Spinal cord (tissue), 9 donors: ENCODE measurements at regions not wholly inside any gene's neighbourhood (a gene's known extent, or its start where the extent isn't known, plus 50 kb on each side); places are given as distances from the start of the nearest gene placed in this dataset.
A peak's percentile ranks its signal among the peaks of the same experiment; 100 is the strongest.

Experiments used
- DNase-seq, 6 donors: peaks; one replicate each; pipeline versions ENCODE4 v3.0.0 to v3.0.0-alpha.2; 2013 to 2015; ENCODE audit warnings: low spot score in 6 of 6, low read depth in 4 of 6
- H3K27ac ChIP-seq: one replicate; pipeline ENCODE4 v1.5.1; 2013; ENCODE audit warnings: low read depth, low read length, control low read depth
- H3K27me3 ChIP-seq: one replicate; pipeline ENCODE4 v1.6.1; 2013; ENCODE audit warnings: low read length; ENCODE audit not compliant: control insufficient read depth, insufficient read depth
- H3K36me3 ChIP-seq: one replicate; pipeline ENCODE4 v1.6.1; 2013; ENCODE audit warnings: low read length; ENCODE audit not compliant: control insufficient read depth, insufficient read depth
- H3K4me1 ChIP-seq: one replicate; pipeline ENCODE4 v1.6.1; 2013; ENCODE audit warnings: low read length; ENCODE audit not compliant: control insufficient read depth, insufficient read depth
- H3K4me3 ChIP-seq: one replicate; pipeline ENCODE4 v1.5.1; 2013; ENCODE audit warnings: low read depth, low read length, control low read depth
- H3K9me3 ChIP-seq: one replicate; pipeline ENCODE4 v1.6.1; 2013; ENCODE audit warnings: low read length; ENCODE audit not compliant: control insufficient read depth, insufficient read depth
- WGBS: methylation state at CpG from one replicate; pipeline ENCODE4 v1.1.5; 2013; ENCODE audit warnings: missing lambda C conversion rate; ENCODE audit not compliant: insufficient coverage; 5-methylcytosine and 5-hydroxymethylcytosine counted together
- donor health status: healthy.

DNA sequence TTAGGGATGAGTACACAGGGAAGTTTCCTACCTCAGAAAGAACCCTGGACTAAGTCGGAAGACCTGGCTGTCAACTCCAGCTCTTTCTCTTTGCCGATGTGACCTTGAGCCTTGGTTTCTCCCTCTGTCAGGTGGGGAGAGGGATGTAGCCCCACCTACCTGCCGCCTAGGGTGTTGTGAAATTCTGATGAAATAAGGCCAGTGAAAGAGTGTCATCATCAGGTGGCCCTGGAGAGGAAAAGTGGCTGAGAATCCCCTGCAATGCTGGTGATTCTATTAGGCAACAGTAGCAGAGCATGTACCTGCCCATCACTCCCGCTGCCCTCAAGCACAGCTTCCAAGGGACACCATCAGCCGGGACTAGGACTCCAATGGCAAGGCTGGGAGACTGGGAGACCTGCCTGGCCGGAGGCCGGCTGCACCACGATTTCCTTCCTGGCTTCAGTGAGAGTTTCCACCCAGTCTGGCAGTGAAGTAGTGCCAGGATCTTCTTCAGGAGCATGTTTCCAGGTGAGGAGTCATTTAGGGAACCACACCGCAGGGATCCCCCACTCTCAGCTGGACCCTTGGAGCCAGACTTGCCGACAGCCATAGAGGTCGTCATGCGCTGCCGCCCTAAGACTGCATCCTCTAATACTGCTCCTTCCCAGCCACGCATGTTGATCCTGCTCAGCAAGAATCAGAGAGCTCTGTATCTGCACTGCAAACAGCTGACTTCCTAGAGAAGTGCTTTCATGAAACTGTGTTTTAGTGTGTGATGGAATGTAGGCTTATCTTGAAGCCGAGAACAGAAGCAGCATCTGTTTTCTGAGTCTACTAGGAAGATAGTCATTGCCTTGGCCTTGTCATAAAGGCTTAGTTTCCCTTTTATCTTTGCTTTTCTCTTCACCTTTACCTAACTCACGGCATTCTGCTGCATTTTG, 88.0 kb upstream of the F3 start:
- 91% methylated on average over 8 of the region's 16 CpGs for WGBS
- no peak for DNase-seq
- H3K9me3 ChIP-seq = no peaks in the 10 kb centered on the region
- no peaks in the 10 kb centered on the region for H3K27me3 ChIP-seq
- no peak overlapping the region for H3K27ac ChIP-seq
- H3K36me3 ChIP-seq = no peaks in the 10 kb centered on the region
- no peaks in the 10 kb centered on the region for H3K4me1 ChIP-seq
- H3K4me3 ChIP-seq = no peak overlapping the region

DNA sequence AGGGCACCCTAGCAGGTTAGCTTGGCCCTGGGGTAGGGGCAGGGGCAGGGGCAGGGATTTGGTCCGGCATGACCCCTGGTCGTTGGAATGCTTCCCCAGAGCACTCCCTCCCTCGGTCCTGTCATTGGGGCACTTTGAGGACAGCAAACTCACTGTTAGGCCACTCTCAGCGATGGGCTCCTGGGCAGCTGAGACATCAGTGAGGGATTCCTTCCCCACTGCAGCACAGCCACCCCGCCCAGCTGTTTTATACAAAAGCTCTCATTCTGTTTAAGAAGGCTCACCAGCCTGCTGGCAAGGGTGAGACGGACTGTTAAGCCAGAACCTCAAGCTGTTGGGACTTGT, 86.9 kb upstream of the F3 start:
- 79% methylated on average over 4 of the region's 6 CpGs for WGBS
- H3K4me1 ChIP-seq = peaks cover 7% of the 10 kb centered on the region
- no peaks in the 10 kb centered on the region for H3K9me3 ChIP-seq
- no peak overlapping the region for H3K27ac ChIP-seq
- no peaks in the 10 kb centered on the region for H3K36me3 ChIP-seq
- DNase-seq = no peak
- no peaks in the 10 kb centered on the region for H3K27me3 ChIP-seq
- no peak overlapping the region for H3K4me3 ChIP-seq

DNA sequence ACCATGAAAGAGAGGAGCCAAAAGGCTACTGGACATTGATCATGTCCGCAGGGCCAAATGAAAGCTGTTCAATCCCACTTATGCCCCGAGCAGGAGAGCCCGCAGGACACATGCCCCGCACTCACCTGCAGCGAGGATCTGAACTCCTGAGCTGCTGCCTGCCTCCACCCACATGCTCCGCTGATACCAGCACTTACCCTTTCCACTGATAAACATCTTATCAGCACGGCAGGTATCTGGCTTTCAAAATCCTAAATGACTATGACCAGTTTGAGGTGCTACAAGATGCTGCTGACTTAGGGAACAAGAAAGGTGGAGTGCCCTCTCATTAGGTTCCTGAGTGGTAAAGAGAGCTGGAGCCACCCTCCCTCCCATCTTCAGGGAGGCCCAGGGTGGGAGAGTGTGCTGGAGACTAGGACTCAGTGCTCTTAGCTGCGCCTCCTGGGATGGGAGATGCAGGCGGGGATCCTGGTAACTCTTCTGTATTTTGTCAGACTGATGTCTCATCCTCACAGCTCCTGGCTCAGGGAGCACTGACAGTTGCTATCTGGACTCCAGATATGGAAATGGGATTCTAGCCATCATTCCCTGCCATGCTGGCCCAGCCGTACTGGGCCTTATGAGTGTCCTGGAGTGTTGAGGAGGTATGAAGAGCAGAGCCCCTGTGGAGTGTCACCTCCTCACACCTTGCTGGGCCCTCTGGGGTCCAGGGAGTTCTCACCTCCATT, 86.4 kb upstream of the F3 start:
- Histone ChIP-seq H3K4me3 (no peak overlapping the region), H3K27me3 (no peaks in the 10 kb centered on the region), H3K36me3 (no peaks in the 10 kb centered on the region), H3K4me1 (peaks cover 11% of the 10 kb centered on the region), H3K9me3 (no peaks in the 10 kb centered on the region), H3K27ac (no peak overlapping the region)
- WGBS = 98% methylated on average over 6 of the region's 10 CpGs
- no peak for DNase-seq

- 88% methylated on average over 5 of the region's 8 CpGs for WGBS
- no peak overlapping the region for H3K4me3 ChIP-seq
Observed at GRCh38 chr1:94624203-94624602, 82.6 kb upstream of the F3 start.

GRCh38 chr1:94623560-94624148, 82.1 kb upstream of the F3 start:
- H3K4me1 ChIP-seq = peaks cover 15% of the 10 kb centered on the region
- H3K27ac ChIP-seq = no peak overlapping the region
- H3K36me3 ChIP-seq = no peaks in the 10 kb centered on the region
- peak in 1 of 6 donors; percentile 69 for DNase-seq
- H3K27me3 ChIP-seq = peaks cover 2% of the 10 kb centered on the region
- WGBS = 50% methylated on average over 5 of the region's 8 CpGs
- H3K4me3 ChIP-seq = no peak overlapping the region
- no peaks in the 10 kb centered on the region for H3K9me3 ChIP-seq

More at GRCh38 chr1:94624203-94624602, 82.6 kb upstream of the F3 start:
- no peaks in the 10 kb centered on the region for H3K36me3 ChIP-seq
- H3K27ac ChIP-seq = no peak overlapping the region
- no peak for DNase-seq
- H3K27me3 ChIP-seq = peaks cover 2% of the 10 kb centered on the region
- H3K9me3 ChIP-seq = no peaks in the 10 kb centered on the region
- peaks cover 15% of the 10 kb centered on the region for H3K4me1 ChIP-seq

- no peak overlapping the region for H3K27ac ChIP-seq
- H3K4me3 ChIP-seq = no peak overlapping the region
- no peaks in the 10 kb centered on the region for H3K9me3 ChIP-seq
- 54% methylated on average over 7 of the region's 10 CpGs for WGBS
- peak in 1 of 6 donors; percentile 22 for DNase-seq
- peaks cover 15% of the 10 kb centered on the region for H3K4me1 ChIP-seq
- H3K36me3 ChIP-seq = no peaks in the 10 kb centered on the region
- H3K27me3 ChIP-seq = peaks cover 2% of the 10 kb centered on the region
Observed at GRCh38 chr1:94622757-94623156, 81.2 kb upstream of the F3 start.

GRCh38 chr1:94621802-94622201, 80.2 kb upstream of the F3 start:
- no peak overlapping the region for H3K4me3 ChIP-seq
- H3K27me3 ChIP-seq = peaks cover 2% of the 10 kb centered on the region
- no peak for DNase-seq
- no peak overlapping the region for H3K27ac ChIP-seq
- no peaks in the 10 kb centered on the region for H3K9me3 ChIP-seq
- H3K36me3 ChIP-seq = no peaks in the 10 kb centered on the region
- peaks cover 15% of the 10 kb centered on the region for H3K4me1 ChIP-seq

GRCh38 chr1:94621395-94621794, 79.8 kb upstream of the F3 start:
- WGBS = 65% methylated on average over 2 of the region's 3 CpGs
- DNase-seq = no peak
- Histone ChIP-seq H3K27me3 (peaks cover 2% of the 10 kb centered on the region), H3K4me1 (peaks cover 15% of the 10 kb centered on the region), H3K4me3 (no peak overlapping the region), H3K9me3 (no peaks in the 10 kb centered on the region), H3K27ac (no peak overlapping the region), H3K36me3 (no peaks in the 10 kb centered on the region)

DNA sequence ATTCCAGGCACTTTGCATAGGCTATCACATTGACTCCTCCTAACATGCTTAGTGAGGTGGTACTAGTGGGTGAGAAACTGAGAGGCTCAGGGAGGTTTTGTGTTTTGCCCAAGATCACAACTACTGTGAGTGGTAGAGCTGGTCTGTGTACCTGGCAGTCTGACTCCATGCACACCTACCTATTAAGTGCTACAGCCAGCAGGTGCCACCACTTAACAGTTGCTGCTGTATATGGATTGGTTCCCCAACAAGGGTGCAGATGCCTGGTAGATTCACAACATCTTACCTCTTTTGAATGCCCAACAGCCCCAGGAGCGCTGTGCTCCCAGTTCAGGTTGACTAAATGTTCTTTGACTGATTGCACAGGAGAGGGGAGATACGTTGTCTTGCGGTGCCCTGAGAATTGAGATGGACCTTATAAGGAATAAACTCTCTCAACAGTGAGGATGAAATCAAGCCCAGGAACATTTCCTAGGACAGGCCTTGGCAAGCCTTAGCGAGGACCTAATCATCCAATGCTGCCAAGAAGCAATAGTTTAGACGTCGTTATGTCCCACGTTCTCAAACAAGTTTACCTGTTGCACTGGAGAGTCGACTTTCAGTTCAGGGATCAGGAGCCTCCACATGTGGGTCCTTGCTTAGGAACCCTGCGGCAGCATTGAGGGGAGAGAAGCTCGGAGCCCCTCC, 78.9 kb upstream of the F3 start:
- Histone ChIP-seq H3K4me1 (peaks cover 15% of the 10 kb centered on the region), H3K36me3 (no peaks in the 10 kb centered on the region), H3K9me3 (no peaks in the 10 kb centered on the region), H3K27ac (no peak overlapping the region), H3K27me3 (peaks cover 2% of the 10 kb centered on the region), H3K4me3 (no peak overlapping the region)
- no peak for DNase-seq
- 94% methylated on average over 8 of the region's 10 CpGs for WGBS
